Non-pigmented ciliary epithelial cell (primary cell): ENCODE measurements at regions not wholly inside any gene's neighbourhood (a gene's known extent, or its start where the extent isn't known, plus 50 kb on each side); places are given as distances from the start of the nearest gene placed in this dataset.

ENCODE experiments used
- DNase-seq: peaks from one replicate; pipeline ENCODE4 v3.0.0-alpha.2; 2010; ENCODE audit warnings: low read depth

DNA sequence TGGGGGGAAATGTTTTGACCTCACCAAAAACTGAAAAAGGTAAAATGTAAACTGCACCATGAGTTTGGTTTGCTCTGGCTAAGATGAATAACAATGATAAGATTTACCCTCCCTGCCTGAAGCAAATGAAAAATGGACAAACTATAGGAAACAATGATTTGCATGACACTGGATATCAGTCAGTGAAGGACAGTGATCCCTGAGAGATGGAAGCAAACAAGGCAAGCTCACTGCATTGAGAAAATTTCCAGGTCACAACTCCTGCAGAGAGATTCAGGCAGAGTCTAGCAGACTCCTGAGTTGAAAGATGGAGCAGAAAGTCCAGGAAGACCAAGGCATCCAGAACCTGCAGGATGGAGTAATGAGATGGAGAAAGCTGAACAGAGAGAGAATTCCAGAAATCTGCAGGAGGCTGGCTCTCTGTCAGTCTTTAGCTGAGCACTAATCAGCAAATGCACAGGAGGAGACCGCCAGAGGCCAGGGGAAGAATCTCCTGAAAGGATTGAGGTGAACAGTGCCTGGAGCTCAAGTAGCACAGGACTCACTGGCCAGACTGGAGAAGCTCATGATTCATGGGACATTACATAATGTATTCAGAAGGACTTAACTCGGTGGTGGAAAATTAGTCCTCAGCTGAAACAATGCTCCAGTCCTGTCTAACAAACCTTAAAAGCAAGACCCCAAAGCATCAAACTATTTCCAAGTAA, 51.2 kb upstream of the PALS2 start:
- DNase-seq = no peak
